CD8-positive, alpha-beta memory T cell (primary cell): ENCODE measurements at regions not wholly inside any gene's neighbourhood (a gene's known extent, or its start where the extent isn't known, plus 50 kb on each side); places are given as distances from the start of the nearest gene placed in this dataset.

Source experiments
- CTCF ChIA-PET: fragments of 350-600 bp; sonication (Branson Sonifier 250); formaldehyde crosslinking; loops from one replicate; lab custom pipeline; 2021; ENCODE audit warnings: antibody characterized with exemption; lab: Charles Lee
- POLR2A ChIA-PET: fragments of 350-600 bp; sonication (Branson Sonifier 250); formaldehyde crosslinking; loops from one replicate; lab custom pipeline; 2021; ENCODE audit warnings: antibody characterized with exemption; lab: Charles Lee
- DNase-seq, 5 donors: peaks; one replicate each; pipeline versions ENCODE4 v3.0.0 to v3.0.0-alpha.2; 2020 to 2022; ENCODE audit warnings: mixed read lengths in 1 of 5
- H3K27ac ChIP-seq: one replicate; pipeline ENCODE4 v1.7.0; 2013; ENCODE audit warnings: low read depth, mild to moderate bottlenecking, low read length, moderate library complexity
- H3K27me3 ChIP-seq: 2 replicates; pipeline ENCODE4 v1.7.0; 2013; ENCODE audit warnings: low read length, mild to moderate bottlenecking; ENCODE audit not compliant: insufficient read depth, poor library complexity, severe bottlenecking
- H3K36me3 ChIP-seq: 2 replicates; pipeline ENCODE4 v1.7.0; 2013; ENCODE audit warnings: mild to moderate bottlenecking, low read length, moderate library complexity; ENCODE audit not compliant: insufficient read depth
- H3K4me1 ChIP-seq: 2 replicates; pipeline ENCODE4 v1.7.0; 2013; ENCODE audit warnings: mild to moderate bottlenecking, low read length, moderate library complexity; ENCODE audit not compliant: insufficient read depth
- H3K4me3 ChIP-seq: 2 replicates; pipeline ENCODE4 v1.7.0; 2013; ENCODE audit warnings: mild to moderate bottlenecking, low read length
- H3K9me3 ChIP-seq: 2 replicates; pipeline ENCODE4 v1.7.0; 2013; ENCODE audit warnings: mild to moderate bottlenecking, low read length
- H3K27ac Mint-ChIP-seq, 8 donors: one replicate each; pipeline ENCODE4 v1.8.0; 2020 to 2021; ENCODE audit warnings: mixed read lengths in 8 of 8, mild to moderate bottlenecking in 6 of 8, inconsistent platforms in 3 of 8, moderate library complexity in 3 of 8
- H3K27me3 Mint-ChIP-seq, 2 donors: one replicate each; pipeline ENCODE4 v1.8.0; 2020 to 2021; ENCODE audit warnings: mixed read lengths in 2 of 2, mild to moderate bottlenecking in 1 of 2, moderate library complexity in 1 of 2
- H3K36me3 Mint-ChIP-seq, 3 donors: one replicate each; pipeline ENCODE4 v1.8.0; 2020 to 2021; ENCODE audit warnings: mixed read lengths in 3 of 3, inconsistent platforms in 1 of 3, mild to moderate bottlenecking in 1 of 3
- H3K4me1 Mint-ChIP-seq, 3 donors: one replicate each; pipeline ENCODE4 v1.8.0; 2020 to 2021; ENCODE audit warnings: mixed read lengths in 3 of 3, inconsistent platforms in 1 of 3, mild to moderate bottlenecking in 1 of 3
- H3K4me3 Mint-ChIP-seq, 7 donors: one replicate each; pipeline ENCODE4 v1.8.0; 2020 to 2021; ENCODE audit warnings: mixed read lengths in 7 of 7, mild to moderate bottlenecking in 6 of 7, moderate library complexity in 4 of 7, inconsistent platforms in 2 of 7
- H3K9me3 Mint-ChIP-seq, 5 donors: one replicate each; pipeline ENCODE4 v1.8.0; 2020 to 2022; ENCODE audit warnings: mixed read lengths in 5 of 5, mild to moderate bottlenecking in 3 of 5, moderate library complexity in 2 of 5, inconsistent platforms in 1 of 5

DNA sequence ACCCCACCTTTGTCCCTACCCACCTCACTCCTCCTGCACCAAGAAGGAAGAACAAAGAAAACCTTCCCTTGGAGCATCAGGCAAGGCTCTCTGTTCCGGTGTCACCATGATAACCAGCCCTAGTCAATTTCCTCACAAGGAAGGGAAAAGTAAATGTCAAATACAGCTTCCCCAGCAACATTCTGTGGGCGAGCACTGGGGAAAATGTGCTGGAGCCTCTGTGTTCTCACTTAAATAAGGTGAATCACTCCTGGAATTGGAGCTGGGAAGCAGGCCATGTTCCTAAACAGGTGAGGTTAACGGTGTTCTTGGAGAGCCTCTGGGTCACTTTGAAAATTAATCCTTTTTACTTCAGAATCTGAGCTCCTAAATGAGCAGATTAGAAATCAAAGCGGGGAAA, 427.9 kb upstream of the ERCC4 start:
- peaks cover 0 to 10% (median 5%) of the 10 kb centered on the region in 5 donors for H3K9me3 Mint-ChIP-seq
- peaks cover 0 to 2% of the 10 kb centered on the region in 2 donors for H3K27me3 Mint-ChIP-seq
- H3K4me3 Mint-ChIP-seq: no peak overlapping the region
- Histone ChIP-seq H3K27me3 (no peaks in the 10 kb centered on the region), H3K4me1 (no peaks in the 10 kb centered on the region), H3K27ac (no peak overlapping the region), H3K4me3 (no peak overlapping the region), H3K9me3 (no peaks in the 10 kb centered on the region), H3K36me3 (no peaks in the 10 kb centered on the region)
- no peak overlapping the region for H3K27ac Mint-ChIP-seq
- POLR2A ChIA-PET: no interaction called here
- H3K36me3 Mint-ChIP-seq: no peaks in the 10 kb centered on the region
- H3K4me1 Mint-ChIP-seq: no peaks in the 10 kb centered on the region
- no peak for DNase-seq
- CTCF ChIA-PET: interaction anchor here (1.3 kb wide), 1 partner anchor 11 kb away, joined by 3 read pairs; no protein-coding TSS in a partner anchor

DNA sequence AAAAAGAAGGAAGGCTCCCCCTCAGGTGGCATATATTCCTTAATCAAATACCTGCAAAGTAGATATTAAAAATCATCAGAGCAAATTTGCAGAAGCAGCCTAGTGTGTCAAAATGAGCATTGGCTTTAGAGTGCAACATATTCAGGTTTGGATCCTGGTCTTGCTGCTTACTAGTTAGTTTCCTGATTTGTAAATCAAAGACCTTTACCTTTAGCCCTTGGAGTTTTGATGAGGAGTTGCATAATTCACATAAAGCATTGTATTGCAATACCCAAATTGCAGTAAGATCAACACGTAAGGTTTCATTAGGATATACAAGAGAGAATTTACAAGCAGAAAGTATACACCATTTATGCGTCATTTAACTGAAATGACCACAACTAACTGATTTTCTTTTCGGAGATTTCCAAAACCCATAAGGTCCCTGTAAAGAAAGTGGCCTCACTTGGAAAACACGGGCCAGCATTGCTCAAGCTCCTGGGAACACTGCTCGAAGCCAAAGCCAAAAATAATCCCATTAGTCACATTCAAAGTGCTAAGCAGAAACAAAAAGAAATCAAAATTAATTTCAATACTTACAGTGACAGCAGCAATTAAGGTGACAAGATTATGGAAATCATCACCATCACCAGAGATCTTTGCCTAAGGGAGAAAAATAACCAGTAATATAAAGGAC, 415.9 kb upstream of the ERCC4 start:
- Histone ChIP-seq H3K36me3 (no peaks in the 10 kb centered on the region), H3K4me1 (no peaks in the 10 kb centered on the region), H3K27ac (no peak overlapping the region), H3K27me3 (no peaks in the 10 kb centered on the region), H3K9me3 (no peaks in the 10 kb centered on the region), H3K4me3 (no peak overlapping the region)
- Mint-ChIP-seq H3K9me3 (peaks cover 3 to 9% (median 7%) of the 10 kb centered on the region in 5 donors), H3K27ac (no peak overlapping the region), H3K27me3 (no peaks in the 10 kb centered on the region), H3K4me3 (no peak overlapping the region), H3K4me1 (no peaks in the 10 kb centered on the region), H3K36me3 (no peaks in the 10 kb centered on the region)
- ChIA-PET CTCF (no interaction called here), POLR2A (no interaction called here)
- no peak for DNase-seq

GRCh38 chr16:13507530-13507929, 412.4 kb upstream of the ERCC4 start:
- H3K4me1 Mint-ChIP-seq: no peaks in the 10 kb centered on the region
- no peaks in the 10 kb centered on the region for H3K36me3 Mint-ChIP-seq
- Histone ChIP-seq H3K4me3 (no peak overlapping the region), H3K4me1 (no peaks in the 10 kb centered on the region), H3K9me3 (no peaks in the 10 kb centered on the region), H3K27ac (no peak overlapping the region), H3K27me3 (no peaks in the 10 kb centered on the region), H3K36me3 (no peaks in the 10 kb centered on the region)
- H3K9me3 Mint-ChIP-seq: peaks cover 0 to 9% (median 4%) of the 10 kb centered on the region in 5 donors
- ChIA-PET POLR2A (no interaction called here), CTCF (no interaction called here)
- peaks cover 0 to 4% of the 10 kb centered on the region in 2 donors for H3K27me3 Mint-ChIP-seq
- no peak for DNase-seq
- no peak overlapping the region for H3K27ac Mint-ChIP-seq
- H3K4me3 Mint-ChIP-seq: no peak overlapping the region

DNA sequence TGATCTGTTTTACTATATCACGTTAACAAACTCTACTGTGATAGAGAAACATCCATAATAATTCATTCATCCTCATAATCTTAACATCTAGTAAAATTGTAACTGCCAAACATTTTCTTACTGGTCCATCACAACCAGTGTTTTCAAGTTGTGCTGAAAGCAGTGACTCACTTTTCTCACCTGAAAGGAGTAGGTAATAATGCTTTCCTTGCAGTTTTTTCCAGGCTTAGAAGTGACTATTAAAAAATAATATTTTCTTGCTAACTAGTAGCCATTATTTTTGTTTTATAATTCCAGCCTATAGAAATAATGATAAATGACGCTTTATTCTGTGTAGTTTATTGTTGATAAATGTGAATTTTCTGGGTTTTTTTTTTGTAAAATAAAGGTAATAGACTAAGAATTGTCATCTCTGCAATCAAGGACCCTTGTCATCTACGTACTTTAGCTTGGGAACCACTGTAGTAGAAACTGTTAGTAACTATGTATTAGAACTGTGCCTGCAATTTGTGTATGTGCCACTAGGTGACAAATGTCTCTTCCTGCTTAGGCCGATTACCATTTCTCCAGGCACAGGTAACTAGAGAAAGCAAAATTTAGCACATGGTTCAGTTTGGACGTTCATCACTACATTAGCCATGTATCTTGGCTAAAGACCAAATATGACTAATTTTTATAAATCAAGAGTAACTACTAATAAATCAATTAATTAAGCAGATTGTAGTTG, 409.4 kb upstream of the ERCC4 start:
- Histone ChIP-seq H3K27me3 (no peaks in the 10 kb centered on the region), H3K27ac (no peak overlapping the region), H3K36me3 (no peaks in the 10 kb centered on the region), H3K4me3 (no peak overlapping the region), H3K4me1 (no peaks in the 10 kb centered on the region), H3K9me3 (peaks cover 5% of the 10 kb centered on the region)
- no peak overlapping the region for H3K4me3 Mint-ChIP-seq
- ChIA-PET POLR2A (no interaction called here), CTCF (no interaction called here)
- H3K36me3 Mint-ChIP-seq: no peaks in the 10 kb centered on the region
- H3K27me3 Mint-ChIP-seq: peaks cover 0 to 4% of the 10 kb centered on the region in 2 donors
- no peak for DNase-seq
- H3K9me3 Mint-ChIP-seq: peaks cover 8 to 18% (median 14%) of the 10 kb centered on the region in 5 donors
- no peaks in the 10 kb centered on the region for H3K4me1 Mint-ChIP-seq
- no peak overlapping the region for H3K27ac Mint-ChIP-seq

DNA sequence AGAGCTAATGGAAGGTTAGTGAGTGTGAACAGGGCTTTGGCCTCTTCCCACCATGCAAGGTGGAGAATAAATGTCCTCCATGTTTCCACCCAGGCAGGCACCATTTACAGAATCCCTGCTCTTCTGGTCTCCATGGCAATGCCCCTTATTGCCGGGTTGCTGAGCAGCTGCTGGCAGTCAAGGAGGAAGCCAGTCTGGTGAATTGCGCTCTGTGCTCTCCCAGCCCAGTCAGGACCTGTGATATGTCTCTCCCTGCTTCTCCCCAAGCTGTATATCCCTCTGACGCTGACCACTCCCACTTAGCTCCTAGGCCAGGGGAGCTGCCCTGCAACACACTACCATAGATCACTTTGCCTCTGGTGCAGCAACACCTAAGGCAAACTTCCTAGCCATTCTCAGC, 402.1 kb upstream of the ERCC4 start:
- POLR2A ChIA-PET: no interaction called here
- no peaks in the 10 kb centered on the region for H3K27me3 ChIP-seq
- Mint-ChIP-seq H3K4me1 (no peaks in the 10 kb centered on the region), H3K27me3 (no peaks in the 10 kb centered on the region), H3K36me3 (no peaks in the 10 kb centered on the region), H3K27ac (no peak overlapping the region), H3K4me3 (no peak overlapping the region), H3K9me3 (peaks cover 13 to 23% (median 17%) of the 10 kb centered on the region in 5 donors)
- no peak overlapping the region for H3K4me3 ChIP-seq
- no peak overlapping the region for H3K27ac ChIP-seq
- DNase-seq: no peak
- no peaks in the 10 kb centered on the region for H3K36me3 ChIP-seq
- CTCF ChIA-PET: no interaction called here
- H3K9me3 ChIP-seq: peaks cover 5% of the 10 kb centered on the region
- H3K4me1 ChIP-seq: no peaks in the 10 kb centered on the region

DNA sequence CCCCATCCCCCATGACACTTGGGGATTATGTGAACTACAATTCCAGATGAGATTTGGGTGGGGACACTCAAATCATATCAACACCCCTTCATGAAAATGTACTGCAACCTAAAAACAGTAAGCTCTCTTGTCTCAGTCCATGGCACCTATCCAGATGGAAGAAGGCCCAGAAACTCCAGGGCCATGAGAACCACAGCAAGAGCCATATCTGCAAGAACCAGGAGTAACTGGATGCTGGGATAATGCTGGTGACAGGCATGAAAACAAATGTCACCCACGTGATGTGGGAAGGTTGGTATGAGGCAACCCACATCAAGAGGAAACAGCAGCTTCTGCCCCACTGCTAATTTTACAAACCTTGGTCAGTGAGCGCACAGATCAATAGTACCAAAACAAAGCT, 400.1 kb upstream of the ERCC4 start:
- H3K27ac ChIP-seq: no peak overlapping the region
- H3K36me3 ChIP-seq: no peaks in the 10 kb centered on the region
- Mint-ChIP-seq H3K4me3 (no peak overlapping the region), H3K4me1 (no peaks in the 10 kb centered on the region), H3K36me3 (no peaks in the 10 kb centered on the region), H3K27me3 (no peaks in the 10 kb centered on the region), H3K27ac (no peak overlapping the region), H3K9me3 (peaks cover 4 to 16% (median 8%) of the 10 kb centered on the region in 5 donors)
- H3K27me3 ChIP-seq: no peaks in the 10 kb centered on the region
- H3K4me1 ChIP-seq: no peaks in the 10 kb centered on the region
- CTCF ChIA-PET: no interaction called here
- H3K4me3 ChIP-seq: no peak overlapping the region
- no peak for DNase-seq
- POLR2A ChIA-PET: no interaction called here
- H3K9me3 ChIP-seq: no peaks in the 10 kb centered on the region

- Mint-ChIP-seq H3K27ac (no peak overlapping the region), H3K36me3 (no peaks in the 10 kb centered on the region), H3K4me3 (no peak overlapping the region), H3K4me1 (no peaks in the 10 kb centered on the region), H3K9me3 (peaks cover 2 to 8% (median 6%) of the 10 kb centered on the region in 5 donors), H3K27me3 (no peaks in the 10 kb centered on the region)
- ChIA-PET POLR2A (no interaction called here), CTCF (no interaction called here)
- Histone ChIP-seq H3K27ac (no peak overlapping the region), H3K4me3 (no peak overlapping the region), H3K27me3 (no peaks in the 10 kb centered on the region), H3K9me3 (no peaks in the 10 kb centered on the region), H3K36me3 (no peaks in the 10 kb centered on the region), H3K4me1 (no peaks in the 10 kb centered on the region)
- no peak for DNase-seq
These were observed 398.6 kb upstream of the ERCC4 start for GRCh38 chr16:13521356-13521755.

- Mint-ChIP-seq H3K27ac (no peak overlapping the region), H3K27me3 (peaks cover 0 to 2% of the 10 kb centered on the region in 2 donors), H3K4me3 (no peak overlapping the region), H3K9me3 (peaks cover 0 to 6% (median 3%) of the 10 kb centered on the region in 5 donors), H3K36me3 (no peaks in the 10 kb centered on the region), H3K4me1 (no peaks in the 10 kb centered on the region)
- H3K36me3 ChIP-seq: no peaks in the 10 kb centered on the region
- ChIA-PET POLR2A (no interaction called here), CTCF (no interaction called here)
- H3K4me1 ChIP-seq: no peaks in the 10 kb centered on the region
- H3K4me3 ChIP-seq: no peak overlapping the region
- no peaks in the 10 kb centered on the region for H3K27me3 ChIP-seq
- no peak overlapping the region for H3K27ac ChIP-seq
- H3K9me3 ChIP-seq: no peaks in the 10 kb centered on the region
- no peak for DNase-seq
These were observed 392.6 kb upstream of the ERCC4 start for GRCh38 chr16:13527332-13527731.
